Effector CD8-positive, alpha-beta T cell (primary cell): ENCODE measurements at regions not wholly inside any gene's neighbourhood (a gene's known extent, or its start where the extent isn't known, plus 50 kb on each side); places are given as distances from the start of the nearest gene placed in this dataset.

Experiments
- DNase-seq: peaks from one replicate; lab custom pipeline; 2025; lab: John Stamatoyannopoulos, UW

- DNase-seq = no peak
Observed at GRCh38 chr15:70399204-70399603, 301.5 kb upstream of the TLE3 start.

DNA sequence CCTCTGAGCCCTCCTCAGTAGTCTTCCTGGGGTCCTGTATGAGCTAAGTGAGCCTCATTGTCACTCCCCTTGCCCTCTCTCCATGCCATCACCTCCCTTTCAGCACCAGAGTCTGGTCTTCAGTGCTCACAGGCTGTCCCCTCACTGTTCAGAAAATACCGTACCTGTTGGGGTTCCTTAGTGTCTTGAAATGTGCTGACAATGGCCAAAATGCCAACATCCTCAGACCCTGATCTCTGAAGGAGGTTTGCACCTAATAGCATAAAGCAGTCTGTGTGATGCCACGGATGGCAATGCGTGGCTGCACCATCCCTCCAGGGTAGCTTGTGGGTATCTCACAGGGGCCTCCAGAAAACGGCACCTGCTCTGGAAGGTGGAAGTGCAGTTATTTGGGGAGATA lies 301.0 kb upstream of the TLE3 start:
- DNase-seq = no peak

GRCh38 chr15:70396807-70397206 lies 299.1 kb upstream of the TLE3 start:
- no peak for DNase-seq

DNA sequence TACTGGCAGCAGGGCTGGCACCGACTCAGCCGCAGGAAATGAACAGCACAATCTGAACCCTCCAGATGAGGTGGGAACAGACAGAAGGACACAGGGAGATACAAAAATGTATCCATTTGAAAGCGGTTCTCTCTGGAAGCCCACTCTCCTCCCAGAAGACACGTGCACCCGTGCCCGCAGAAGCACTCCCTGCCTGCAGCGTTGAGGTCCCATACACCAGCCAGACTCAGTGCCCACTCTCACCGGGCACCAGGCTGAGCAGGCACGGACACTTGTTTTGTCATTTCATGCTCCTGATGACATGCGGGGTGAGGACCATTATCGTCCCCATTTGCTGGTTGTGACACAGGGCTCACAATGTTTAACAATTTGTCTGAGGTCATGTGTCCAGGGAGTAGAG lies 297.4 kb upstream of the TLE3 start:
- DNase-seq = no peak

- no peak for DNase-seq
Observed at GRCh38 chr15:70390723-70391122, 293.0 kb upstream of the TLE3 start.

- DNase-seq = no peak
Observed at GRCh38 chr15:70387993-70388392, 290.3 kb upstream of the TLE3 start.

DNA sequence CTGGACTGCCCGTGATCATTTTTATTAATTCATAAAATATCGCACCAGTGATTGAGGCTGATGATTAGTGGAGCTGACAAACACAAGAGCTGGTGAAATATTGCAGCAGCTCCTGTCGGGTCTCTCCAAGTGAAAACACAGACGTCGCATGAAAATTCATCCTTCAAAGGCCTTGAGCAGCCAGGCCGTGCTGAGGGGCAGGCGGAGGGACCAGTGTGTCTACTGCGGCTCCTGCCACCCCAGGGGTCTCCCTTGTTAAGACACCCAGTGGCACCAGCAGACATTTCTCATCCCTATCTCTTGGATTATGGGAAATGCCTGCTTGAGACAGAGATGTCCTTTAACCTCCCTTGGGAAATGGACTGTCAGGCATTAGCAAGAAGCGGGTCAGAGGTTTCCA lies 289.4 kb upstream of the TLE3 start:
- DNase-seq = no peak

DNA sequence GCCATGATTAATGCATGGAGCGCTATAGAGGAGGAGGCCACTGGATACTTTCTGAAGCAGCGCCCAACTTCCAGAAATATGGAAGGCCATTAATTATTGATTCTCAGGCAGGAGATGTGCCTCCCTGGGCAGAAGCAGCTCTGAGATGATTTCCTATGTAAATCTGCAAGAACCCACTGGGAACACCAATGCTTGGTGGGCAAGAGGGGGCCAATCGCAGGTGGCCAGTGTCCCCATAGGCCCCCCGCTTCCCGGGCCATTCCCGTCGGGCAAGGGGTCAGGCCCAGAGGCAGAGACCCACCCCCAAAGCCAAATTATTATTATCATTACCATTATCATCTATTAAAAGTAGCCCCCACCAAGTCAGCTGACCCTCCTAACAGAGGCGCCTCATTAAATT lies 288.0 kb upstream of the TLE3 start:
- no peak for DNase-seq

DNA sequence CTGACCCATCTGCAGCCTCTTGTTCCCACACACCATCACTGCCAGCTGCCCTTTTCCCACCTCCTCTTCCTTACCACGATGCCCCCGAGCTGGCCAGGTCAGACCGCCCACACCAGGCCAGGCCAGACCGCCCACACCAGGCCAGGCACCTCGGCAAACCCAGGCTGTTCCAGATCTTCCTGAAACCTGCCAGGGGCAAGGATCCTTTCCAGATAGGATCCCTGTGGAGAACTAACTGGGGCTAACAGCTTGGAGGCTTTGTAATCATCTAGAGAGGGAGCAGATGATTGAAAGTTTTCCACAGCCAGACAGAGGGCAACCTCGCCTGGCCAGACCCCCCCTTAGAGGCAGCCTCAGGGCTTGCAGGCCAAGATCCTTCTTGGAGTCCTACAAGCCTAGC lies 287.3 kb upstream of the TLE3 start:
- no peak for DNase-seq

- DNase-seq = no peak
Observed at GRCh38 chr15:70383856-70384255, 286.1 kb upstream of the TLE3 start.

DNA sequence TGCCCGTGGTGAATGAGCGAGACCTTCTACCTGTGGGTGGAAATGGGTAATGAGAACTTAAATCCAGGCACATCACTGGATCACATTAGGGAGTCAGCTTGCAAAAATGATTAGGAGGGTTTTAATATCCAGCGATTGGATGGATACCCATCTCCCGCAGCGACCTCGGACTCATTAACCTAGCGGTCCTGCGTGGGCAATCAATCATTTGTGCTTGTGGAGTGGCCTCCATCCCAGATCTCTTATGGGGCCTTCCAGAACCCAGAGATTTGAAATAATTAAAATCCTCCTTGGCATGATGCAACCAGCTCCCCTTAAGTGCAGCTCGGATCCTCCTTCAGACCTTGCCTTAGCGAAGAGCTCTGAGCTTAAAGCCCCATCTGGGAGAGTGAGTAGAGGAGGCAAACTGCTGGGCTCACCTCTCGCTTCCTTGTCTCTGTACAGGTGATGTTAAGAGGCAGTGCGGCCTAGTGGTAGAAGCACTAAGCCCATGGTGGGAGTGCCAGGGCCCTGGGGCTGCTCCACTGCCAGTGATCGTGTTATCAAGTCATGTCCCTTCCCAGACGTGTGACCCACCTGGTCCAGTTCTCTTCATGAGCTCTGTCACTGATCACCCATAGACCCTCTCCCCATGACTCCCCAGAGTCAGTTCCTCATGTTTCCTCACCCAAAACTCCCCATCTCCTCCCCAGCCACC lies 285.2 kb upstream of the TLE3 start:
- DNase-seq = no peak

- DNase-seq = no peak
Observed at GRCh38 chr15:70382009-70382749, 284.5 kb upstream of the TLE3 start.

- no peak for DNase-seq
Observed at GRCh38 chr15:70379938-70380883, 282.5 kb upstream of the TLE3 start.

DNA sequence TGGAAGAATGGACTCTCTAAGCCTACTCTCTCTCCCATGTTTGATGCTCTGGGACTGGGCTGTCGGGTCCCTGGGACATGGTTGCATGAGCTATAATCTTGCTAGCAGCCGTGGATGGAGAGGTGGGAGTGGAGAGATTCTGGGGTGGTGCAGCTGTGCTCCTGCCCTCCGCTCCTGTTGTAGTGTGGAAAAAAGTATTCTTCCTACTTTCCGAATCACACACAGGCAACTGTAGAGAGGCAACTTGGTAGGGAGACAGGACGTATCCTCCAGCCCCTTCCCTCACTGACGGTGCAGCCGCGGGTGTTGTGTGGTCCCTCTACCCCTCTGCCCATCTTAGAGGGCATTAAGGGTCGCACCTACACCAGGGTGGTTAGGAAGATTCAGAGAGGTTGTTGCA lies 281.4 kb upstream of the TLE3 start:
- no peak for DNase-seq

DNA sequence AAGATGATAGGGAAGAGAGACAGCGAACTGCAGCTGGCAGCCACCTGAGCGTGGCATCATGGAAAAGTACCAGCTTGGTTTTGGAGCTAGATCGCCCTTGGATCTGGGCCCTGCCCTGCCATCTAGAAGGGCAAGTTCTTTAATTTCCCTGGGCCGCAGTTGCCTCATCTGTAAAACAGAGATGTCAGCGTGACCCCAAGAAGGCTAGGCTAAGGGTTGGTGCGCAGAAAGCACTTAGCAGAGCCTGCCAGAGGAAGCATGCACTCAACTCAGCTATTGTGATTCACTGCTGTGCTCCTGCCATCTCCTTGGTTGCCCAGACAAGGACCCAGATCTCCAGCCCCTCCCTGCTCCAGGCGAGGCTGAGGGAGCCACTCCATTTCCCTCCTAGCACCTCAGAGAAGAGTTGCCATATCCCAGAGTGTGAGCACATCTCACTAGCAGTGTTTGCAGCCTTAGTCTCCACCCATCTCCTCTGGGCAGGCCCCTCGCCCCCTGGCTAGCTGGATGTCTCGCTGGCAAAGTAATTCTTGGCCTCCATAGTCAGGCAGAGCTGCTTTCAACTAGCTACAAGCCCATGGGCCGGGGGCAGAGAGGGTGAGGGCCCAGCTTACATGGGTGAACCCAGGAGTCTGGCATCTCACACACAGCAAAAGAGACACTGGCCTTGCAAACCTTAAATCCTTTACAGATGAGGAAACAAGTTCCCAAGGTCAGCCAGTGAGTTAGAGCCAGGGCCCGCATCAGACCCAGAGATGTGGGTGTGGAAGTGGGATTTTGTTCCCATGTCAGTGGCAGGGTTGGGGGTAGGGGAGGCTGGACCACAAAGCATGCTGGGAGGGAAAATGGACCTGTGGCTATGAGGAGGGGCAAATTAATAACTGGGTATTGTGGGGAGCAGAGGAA lies 280.7 kb upstream of the TLE3 start:
- DNase-seq = no peak

GRCh38 chr15:70376929-70377691 lies 279.4 kb upstream of the TLE3 start:
- no peak for DNase-seq

DNA sequence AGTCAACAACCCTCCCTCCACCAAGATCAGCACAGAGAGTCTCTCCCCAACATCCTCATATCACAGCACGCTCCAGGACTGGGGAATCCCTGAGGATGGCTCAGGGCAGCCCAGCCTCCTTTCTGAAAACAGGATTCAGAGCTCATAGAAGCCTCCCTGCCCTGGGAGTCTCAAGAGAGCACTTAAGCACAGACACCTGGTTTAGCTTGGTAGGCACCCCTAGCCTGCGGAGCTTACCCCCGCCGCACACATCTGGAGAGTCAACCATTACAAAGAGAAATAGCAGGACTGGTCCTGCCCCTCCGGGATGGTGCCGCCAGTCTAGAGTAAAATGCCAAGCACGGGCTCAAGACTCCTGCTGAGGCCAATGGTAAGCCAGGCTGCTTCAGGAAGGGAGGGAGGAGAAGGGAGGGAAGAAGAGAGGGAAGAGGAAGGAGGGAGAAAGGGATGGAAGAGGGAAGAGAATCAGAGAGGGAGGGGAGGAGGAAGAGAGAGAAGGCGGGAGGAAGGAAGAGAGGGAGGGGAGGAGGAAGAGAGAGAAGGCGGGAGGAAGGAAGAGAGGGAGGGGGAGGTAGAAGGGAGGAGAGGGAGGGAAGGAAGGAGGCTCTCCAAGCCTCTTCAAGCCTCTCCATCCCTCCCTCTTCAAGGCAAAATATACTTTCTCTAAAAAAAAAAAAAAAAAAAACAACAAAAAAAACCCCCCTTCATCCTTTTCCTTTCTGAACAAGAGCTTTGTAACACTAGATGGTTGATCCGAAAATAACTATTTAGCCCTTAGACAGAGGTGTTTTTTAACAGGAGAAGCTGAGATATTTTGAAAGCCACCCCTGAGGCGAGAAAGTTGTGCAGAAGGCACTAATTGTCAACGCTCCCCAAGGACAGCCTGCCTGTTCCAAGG lies 278.6 kb upstream of the TLE3 start:
- no peak for DNase-seq

GRCh38 chr15:70375586-70375985 lies 277.9 kb upstream of the TLE3 start:
- no peak for DNase-seq

- DNase-seq = no peak
Observed at GRCh38 chr15:70375006-70375431, 277.3 kb upstream of the TLE3 start.

DNA sequence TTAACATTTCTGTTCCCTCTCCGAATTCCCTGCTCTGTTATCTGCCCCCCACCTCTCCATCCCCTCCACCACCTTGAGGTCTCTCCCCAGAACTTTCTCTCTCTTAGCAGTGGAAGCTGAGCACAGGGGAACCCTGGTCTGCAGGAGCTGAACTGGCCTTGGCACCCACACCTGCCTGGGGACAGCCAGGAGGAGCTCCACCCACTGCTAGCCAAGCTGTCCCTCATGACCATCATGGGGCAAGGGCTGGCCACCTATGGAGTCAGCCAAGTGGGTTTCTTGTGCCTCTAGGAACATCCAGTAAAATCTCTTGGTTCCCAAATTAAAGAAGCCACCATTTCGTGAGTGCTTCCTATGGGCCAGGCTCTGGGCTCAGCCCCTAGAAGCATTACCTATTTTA lies 276.4 kb upstream of the TLE3 start:
- DNase-seq = no peak
